NCI-H2171 (cell line): ENCODE measurements at regions not wholly inside any gene's neighbourhood (a gene's known extent, or its start where the extent isn't known, plus 50 kb on each side); places are given as distances from the start of the nearest gene placed in this dataset.
A peak's percentile ranks its signal among the peaks of the same experiment; 100 is the strongest.
"Not testable (repeated sequence)": the region's sequence is repeated elsewhere in the genome, so short reads cannot be mapped to it uniquely, and the experiment has no call there.

Experiments used
- DNase-seq: peaks from one replicate; lab custom pipeline; 2025; lab: John Stamatoyannopoulos, UW

GRCh38 chr1:213782941-213783672 lies 204.7 kb upstream of the PROX1 start:
- DNase-seq: no peak

DNA sequence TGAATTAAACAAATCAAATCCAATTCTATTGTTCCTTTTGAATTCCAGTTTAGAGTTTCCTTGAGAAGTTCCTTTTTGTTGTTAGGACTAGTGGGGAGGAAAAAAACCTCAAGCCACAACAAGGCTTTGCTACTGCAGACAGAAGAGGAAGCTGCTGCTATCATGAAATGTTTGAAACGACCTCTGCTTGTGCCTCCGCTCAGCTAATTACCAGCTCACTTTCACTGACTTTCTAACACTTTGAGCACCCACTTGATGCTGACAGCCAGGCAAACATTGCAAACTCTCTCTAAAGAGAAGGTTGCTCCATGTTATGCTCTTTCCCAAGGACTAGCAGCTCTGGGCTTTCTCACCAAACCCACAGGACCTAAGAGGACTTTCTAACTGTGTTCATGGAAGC lies 203.9 kb upstream of the PROX1 start:
- DNase-seq: no peak

DNA sequence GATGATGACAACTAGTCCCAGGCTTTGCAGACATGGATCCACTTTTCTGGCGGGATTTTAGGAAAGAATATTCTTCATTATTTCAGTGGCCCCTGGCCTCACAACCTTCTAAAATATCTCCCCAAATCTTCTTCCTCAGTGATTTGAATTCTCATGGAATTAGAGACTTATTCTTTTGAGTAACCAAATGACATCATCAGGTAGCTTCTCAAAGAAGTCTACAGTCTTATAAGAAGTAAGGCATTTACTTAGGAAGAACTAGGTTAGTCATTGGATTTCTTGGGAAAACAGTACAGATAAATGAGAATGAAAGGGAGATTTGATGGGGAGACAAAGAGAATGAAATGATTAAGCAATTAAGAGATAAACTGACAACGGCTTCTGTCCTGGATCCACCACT lies 201.1 kb upstream of the PROX1 start:
- DNase-seq: no peak

DNA sequence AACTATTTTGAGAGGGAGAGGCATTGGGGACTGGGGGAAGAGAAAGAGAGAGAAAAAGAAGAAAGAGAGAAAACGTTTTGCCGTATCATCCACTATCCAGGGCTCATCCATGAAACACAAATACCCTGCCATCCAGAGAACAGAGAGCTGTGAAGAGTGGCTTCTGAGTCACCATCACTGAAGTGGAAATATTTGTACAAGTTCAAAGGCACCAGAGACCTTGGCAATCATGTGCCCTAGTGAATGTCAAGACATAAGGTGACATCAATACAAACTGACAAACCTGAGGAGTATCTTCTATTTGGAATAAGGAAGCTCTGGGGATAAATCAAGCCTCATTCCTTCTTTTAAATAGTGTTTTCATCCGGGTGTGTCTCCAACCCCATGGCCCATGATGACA lies 197.2 kb upstream of the PROX1 start:
- no peak for DNase-seq

DNA sequence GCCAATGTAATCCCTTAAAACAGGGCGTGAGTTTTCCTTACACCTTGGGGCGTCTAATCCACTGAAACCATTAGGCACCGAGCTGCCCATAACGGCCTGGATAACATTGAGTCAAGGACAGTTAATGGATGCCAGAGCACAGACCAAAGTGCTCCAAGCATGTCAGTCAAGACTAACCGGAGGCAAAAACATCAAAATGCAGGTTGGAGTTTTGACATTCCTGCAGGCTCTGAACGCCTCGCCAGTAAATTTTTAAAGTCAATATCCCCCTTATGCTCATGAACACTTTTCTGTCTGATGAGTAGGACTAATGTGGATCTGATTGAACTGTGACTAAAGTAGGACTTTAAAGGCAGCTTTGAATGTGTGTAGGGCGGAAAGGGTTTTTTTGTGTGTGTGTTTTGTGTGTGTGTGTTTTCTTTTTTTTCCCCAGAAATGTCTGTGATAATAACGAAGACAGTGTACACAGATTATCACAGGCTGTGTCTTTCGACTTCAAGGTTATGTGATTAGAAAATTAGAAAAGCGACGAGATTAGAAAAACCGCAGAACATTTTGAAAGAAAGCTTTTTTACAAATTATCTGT lies 194.2 kb upstream of the PROX1 start:
- DNase-seq: no peak

- no peak for DNase-seq
Measured at GRCh38 chr1:213796525-213796924, 191.2 kb upstream of the PROX1 start.

DNA sequence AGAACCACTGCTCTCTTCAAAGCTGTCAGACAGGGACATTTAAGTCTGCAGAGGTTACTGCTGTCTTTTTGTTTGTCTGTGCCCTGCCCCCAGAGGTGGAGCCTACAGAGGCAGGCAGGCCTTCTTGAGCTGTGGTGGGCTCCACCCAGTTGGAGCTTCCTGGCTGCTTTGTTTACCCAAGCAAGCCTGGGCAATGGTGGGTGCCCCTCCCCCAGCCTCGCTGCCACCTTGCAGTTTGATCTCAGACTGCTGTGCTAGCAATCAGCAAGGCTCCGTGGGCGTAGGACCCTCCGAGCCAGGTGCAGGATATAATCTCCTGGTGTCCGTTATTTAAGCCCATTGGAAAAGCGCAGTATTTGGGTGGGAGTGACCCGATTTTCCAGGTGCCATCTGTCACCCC lies 179.5 kb upstream of the PROX1 start:
- not testable (repeated sequence) for DNase-seq

GRCh38 chr1:213817156-213817555 lies 170.6 kb upstream of the PROX1 start:
- DNase-seq: no peak

GRCh38 chr1:213820362-213821149 lies 167.2 kb upstream of the PROX1 start:
- no peak for DNase-seq

DNA sequence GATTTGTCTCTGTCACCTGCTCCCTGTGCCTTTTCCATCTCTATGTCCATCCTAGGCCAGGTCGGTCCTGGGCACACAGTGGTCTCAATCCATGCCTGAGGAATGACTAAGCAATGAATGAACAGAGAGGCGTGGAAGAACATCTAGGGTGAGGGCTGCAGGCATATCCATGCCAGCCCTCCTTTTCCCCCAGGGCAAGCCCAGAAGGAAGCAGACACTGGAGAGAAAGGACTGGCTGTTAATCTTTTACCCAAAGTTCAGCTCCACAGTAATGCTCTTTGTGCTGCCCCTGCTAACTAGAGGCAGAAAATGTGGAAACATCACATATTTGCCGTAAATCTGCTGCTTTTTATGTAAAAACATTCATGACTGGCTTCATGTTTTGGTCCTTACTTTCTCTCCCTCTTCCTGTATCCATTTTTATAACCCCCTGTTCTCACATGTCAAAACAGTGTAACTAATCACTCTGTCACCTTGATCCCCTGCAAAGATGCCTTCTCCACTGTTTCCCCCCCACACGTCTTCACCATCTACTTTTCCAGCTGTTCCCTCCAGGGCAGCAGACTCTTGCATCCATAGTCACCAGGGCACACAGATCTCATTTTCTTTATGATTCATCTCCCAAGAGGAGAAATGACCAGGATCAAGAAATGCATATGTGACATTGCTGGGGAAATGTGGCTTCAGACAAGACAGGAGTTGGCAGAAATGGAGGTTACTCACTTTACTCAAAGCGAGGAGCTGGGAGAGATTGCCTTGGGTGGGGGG lies 166.4 kb upstream of the PROX1 start:
- no peak for DNase-seq

- DNase-seq: no peak
Measured at GRCh38 chr1:213821943-213822334, 165.8 kb upstream of the PROX1 start.

GRCh38 chr1:213826891-213827290 lies 160.9 kb upstream of the PROX1 start:
- DNase-seq: no peak

DNA sequence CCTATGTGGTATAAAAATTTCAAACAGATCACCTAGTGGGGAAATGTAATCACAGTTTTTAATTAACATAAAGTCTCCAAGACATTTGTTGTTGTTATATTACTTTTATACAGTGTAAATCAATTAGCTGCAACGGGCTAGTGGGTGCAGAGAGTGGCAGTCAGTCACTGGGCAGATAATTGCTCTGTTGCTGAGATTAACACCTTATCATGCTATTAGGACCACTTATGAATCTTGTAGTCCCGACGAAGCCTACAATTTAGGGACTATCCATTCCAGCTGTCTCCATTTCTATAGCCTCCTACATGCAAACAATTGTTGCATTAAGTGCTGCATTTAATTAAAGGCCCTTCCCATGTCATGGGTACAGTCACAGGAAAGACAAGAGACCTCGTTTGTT lies 158.9 kb upstream of the PROX1 start:
- DNase-seq: no peak

DNA sequence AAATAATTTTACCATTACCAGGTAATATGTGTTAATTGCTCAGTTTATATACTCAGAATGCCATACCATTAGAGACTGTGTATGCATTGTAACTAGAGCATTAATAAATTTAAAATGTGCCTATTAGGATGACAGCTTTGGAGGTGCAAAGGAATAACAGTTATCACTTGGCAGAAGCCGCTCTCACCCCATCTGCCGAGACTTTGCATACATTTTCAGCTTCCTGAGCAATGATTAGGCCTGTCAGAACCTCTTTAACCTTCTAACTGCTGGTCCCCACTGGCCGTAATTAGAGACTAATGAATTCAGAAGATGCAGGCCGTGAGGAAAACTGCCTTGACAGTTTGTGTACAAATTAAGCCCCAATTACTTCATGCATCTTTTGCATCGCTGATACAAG lies 158.0 kb upstream of the PROX1 start:
- DNase-seq: peak; percentile 6

DNA sequence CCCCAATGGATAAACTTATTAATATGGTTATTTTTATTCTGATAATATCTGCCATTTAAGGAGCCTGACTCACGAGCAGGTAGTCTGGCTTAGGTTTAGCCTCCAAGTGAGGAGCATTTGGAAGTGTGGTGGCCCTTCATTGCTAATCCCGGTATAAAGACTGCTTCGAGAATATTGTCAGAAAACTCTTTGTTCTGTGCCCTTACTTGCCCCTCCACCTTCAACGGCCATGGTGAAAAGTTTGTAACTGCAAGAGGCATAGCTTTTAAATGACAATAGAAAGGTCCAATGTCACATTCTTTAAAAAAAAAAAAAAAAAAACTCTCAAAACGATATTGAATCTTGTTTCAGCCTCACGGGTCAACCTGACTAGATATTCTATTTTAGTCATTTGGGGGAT lies 157.4 kb upstream of the PROX1 start:
- no peak for DNase-seq

- DNase-seq: no peak
Measured at GRCh38 chr1:213840575-213840974, 147.2 kb upstream of the PROX1 start.

GRCh38 chr1:213844632-213845031 lies 143.1 kb upstream of the PROX1 start:
- no peak for DNase-seq

- DNase-seq: no peak
Measured at GRCh38 chr1:213852107-213852506, 135.7 kb upstream of the PROX1 start.

GRCh38 chr1:213858581-213858980 lies 129.2 kb upstream of the PROX1 start:
- no peak for DNase-seq

- no peak for DNase-seq
Measured at GRCh38 chr1:213861841-213862240, 125.9 kb upstream of the PROX1 start.

DNA sequence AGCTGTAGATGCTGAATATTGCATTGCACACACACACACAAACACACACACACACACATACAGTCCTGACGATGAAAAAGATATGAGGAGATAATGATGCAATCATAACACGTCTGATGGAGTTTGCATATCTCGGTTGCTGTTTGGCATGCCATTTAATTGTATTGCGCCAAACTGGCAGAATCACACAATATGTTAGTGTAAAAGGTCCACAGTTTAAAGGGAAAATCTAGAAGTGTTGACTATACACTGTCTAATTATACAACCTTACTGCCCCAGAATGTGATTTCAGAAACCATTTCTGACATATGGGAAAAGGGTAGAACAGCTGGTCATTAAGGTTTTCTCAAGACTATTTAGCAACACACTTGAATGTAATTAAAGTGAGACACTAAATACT lies 123.7 kb upstream of the PROX1 start:
- peak; percentile 12 for DNase-seq

GRCh38 chr1:213868482-213868881 lies 119.3 kb upstream of the PROX1 start:
- DNase-seq: no peak

DNA sequence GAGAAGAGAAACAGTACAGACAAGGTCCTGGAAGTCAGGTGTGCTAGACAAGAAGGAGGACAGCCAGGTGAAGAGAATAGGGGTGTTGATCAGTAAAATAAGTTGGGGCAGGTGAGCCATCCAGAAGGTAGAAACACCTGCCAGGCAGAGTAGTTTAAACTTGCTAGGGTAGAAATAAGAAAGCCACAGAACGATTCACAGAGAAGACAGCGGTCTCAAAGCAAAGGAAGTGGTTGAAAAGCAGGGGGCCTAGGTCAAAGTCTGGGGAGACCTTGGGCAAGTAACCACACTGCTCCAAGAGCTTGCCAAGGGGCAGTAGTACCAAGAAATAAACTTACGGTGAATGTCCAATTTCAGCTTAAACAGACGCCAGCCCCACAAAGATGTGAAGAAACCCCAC lies 116.6 kb upstream of the PROX1 start:
- DNase-seq: no peak
